Suprapubic skin (tissue), 4 donors: ENCODE measurements at regions not wholly inside any gene's neighbourhood (a gene's known extent, or its start where the extent isn't known, plus 50 kb on each side); places are given as distances from the start of the nearest gene placed in this dataset.

Experiments
- CTCF ChIP-seq, 2 donors: fragments of 200-600 bp in 1 of 2; fragments of 450-650 bp in 1 of 2; sonication (generic) in 1 of 2; IDR thresholded peaks; one replicate each; pipeline ENCODE4 v1.5.1; 2016 to 2019; ENCODE audit warnings: antibody characterized with exemption in 2 of 2, mild to moderate bottlenecking in 1 of 2, moderate library complexity in 1 of 2
- EP300 ChIP-seq: sonication (generic); formaldehyde crosslinking; IDR thresholded peaks from one replicate; pipeline ENCODE4 v1.6.1; 2017; ENCODE audit warnings: antibody characterized with exemption
- POLR2A ChIP-seq, 2 donors: fragments of 450-650 bp; IDR thresholded peaks; one replicate each; pipeline ENCODE4 v1.6.1; 2017; ENCODE audit warnings: antibody characterized with exemption in 2 of 2, mild to moderate bottlenecking in 2 of 2, moderate library complexity in 2 of 2
- POLR2AphosphoS5 ChIP-seq, 3 donors: sonication (generic); formaldehyde crosslinking; IDR thresholded peaks; one replicate each; pipeline ENCODE4 v1.6.1; 2017; ENCODE audit warnings: antibody characterized with exemption in 3 of 3

GRCh38 chr2:76385943-76386342 lies 675.2 kb upstream of the GCFC2 start:
- TF ChIP-seq EP300 (no peak), CTCF (IDR thresholded peaks at IDR 0.05) (no peak), POLR2AphosphoS5 (IDR thresholded peaks at IDR 0.05) (no peak), POLR2A (IDR thresholded peaks at IDR 0.05) (no peak)
